Stimulated activated CD8-positive, alpha-beta memory T cell treated with anti-CD3 and anti-CD28 coated beads, Interleukin-12 subunit alpha, Interleukin-12 subunit beta, amount 100 ng/mL, for 4 hours (primary cell): ENCODE measurements at regions not wholly inside any gene's neighbourhood (a gene's known extent, or its start where the extent isn't known, plus 50 kb on each side); places are given as distances from the start of the nearest gene placed in this dataset.
"Not testable (repeated sequence)": the region's sequence is repeated elsewhere in the genome, so short reads cannot be mapped to it uniquely, and the experiment has no call there.

ENCODE experiments used
- DNase-seq: peaks from one replicate; pipeline ENCODE4 v3.0.0-alpha.2; 2020; ENCODE audit warnings: low read depth

- DNase-seq: no peak
These were observed 97.7 kb upstream of the SLC25A33 start for GRCh38 chr1:9441451-9442133.

- DNase-seq: no peak
These were observed 96.9 kb upstream of the SLC25A33 start for GRCh38 chr1:9442278-9442846.

- no peak for DNase-seq
These were observed 96.3 kb upstream of the SLC25A33 start for GRCh38 chr1:9442986-9443385.

- DNase-seq: no peak
These were observed 95.3 kb upstream of the SLC25A33 start for GRCh38 chr1:9443913-9444445.

GRCh38 chr1:9444532-9444931, 94.7 kb upstream of the SLC25A33 start:
- DNase-seq: no peak

GRCh38 chr1:9445081-9445480, 94.2 kb upstream of the SLC25A33 start:
- not testable (repeated sequence) for DNase-seq

GRCh38 chr1:9447215-9447960, 91.9 kb upstream of the SLC25A33 start:
- no peak for DNase-seq

- no peak for DNase-seq
These were observed 90.8 kb upstream of the SLC25A33 start for GRCh38 chr1:9448132-9449109.

GRCh38 chr1:9449110-9449627, 90.1 kb upstream of the SLC25A33 start:
- no peak for DNase-seq

GRCh38 chr1:9449976-9450696, 89.1 kb upstream of the SLC25A33 start:
- no peak for DNase-seq

GRCh38 chr1:9451081-9451480, 88.2 kb upstream of the SLC25A33 start:
- no peak for DNase-seq

GRCh38 chr1:9452516-9453140, 86.6 kb upstream of the SLC25A33 start:
- no peak for DNase-seq

- no peak for DNase-seq
These were observed 85.9 kb upstream of the SLC25A33 start for GRCh38 chr1:9453375-9453774.

- no peak for DNase-seq
These were observed 85.4 kb upstream of the SLC25A33 start for GRCh38 chr1:9453779-9454418.

GRCh38 chr1:9454494-9455066, 84.7 kb upstream of the SLC25A33 start:
- no peak for DNase-seq

- DNase-seq: peak; percentile 27
These were observed 83.6 kb upstream of the SLC25A33 start for GRCh38 chr1:9455487-9456234.

GRCh38 chr1:9456833-9457232, 82.4 kb upstream of the SLC25A33 start:
- DNase-seq: no peak

- no peak for DNase-seq
These were observed 79.4 kb upstream of the SLC25A33 start for GRCh38 chr1:9459816-9460407.
